SK-N-SH (cell line): ENCODE measurements at regions not wholly inside any gene's neighbourhood (a gene's known extent, or its start where the extent isn't known, plus 50 kb on each side); places are given as distances from the start of the nearest gene placed in this dataset.

Source experiments
- EZH2phosphoT487 ChIP-seq: fragments of 200-600 bp; sonication (generic); IDR thresholded peaks from 2 replicates; pipeline ENCODE4 v1.6.1; 2017; ENCODE audit warnings: low read depth, mixed run types, mild to moderate bottlenecking, antibody characterized with exemption, moderate library complexity, borderline replicate concordance
- POLR2AphosphoS5 ChIP-seq: IDR thresholded peaks from 2 replicates; pipeline ENCODE4 v1.6.1; 2012; ENCODE audit warnings: low read depth, low read length
- TEAD4 ChIP-seq: IDR thresholded peaks from 2 replicates; pipeline ENCODE4 v1.4.0; 2012; ENCODE audit warnings: mild to moderate bottlenecking, borderline replicate concordance; ENCODE audit not compliant: insufficient read depth
- YY1 ChIP-seq: IDR thresholded peaks from 2 replicates; pipeline ENCODE4 v1.4.0; 2012; ENCODE audit warnings: low read depth, mild to moderate bottlenecking
- ZBTB33 ChIP-seq: IDR thresholded peaks from 2 replicates; pipeline ENCODE4 v1.4.0; 2012; ENCODE audit warnings: low read depth, borderline replicate concordance
- TF ChIP-seq, protein P1 (sequence below): fragments of 200-600 bp; sonication (generic); IDR thresholded peaks from 2 replicates; pipeline ENCODE4 v1.6.1; 2017; ENCODE audit warnings: antibody characterized with exemption, mild to moderate bottlenecking, moderate library complexity

GRCh38 chr4:111632641-111633151, 512.6 kb upstream of the FAM241A start:
- TF ChIP-seq TEAD4 (no peak), EZH2phosphoT487 (no peak), YY1 (no peak), ZBTB33 (no peak), POLR2AphosphoS5 (no peak)
- TF ChIP-seq, protein P1, sequence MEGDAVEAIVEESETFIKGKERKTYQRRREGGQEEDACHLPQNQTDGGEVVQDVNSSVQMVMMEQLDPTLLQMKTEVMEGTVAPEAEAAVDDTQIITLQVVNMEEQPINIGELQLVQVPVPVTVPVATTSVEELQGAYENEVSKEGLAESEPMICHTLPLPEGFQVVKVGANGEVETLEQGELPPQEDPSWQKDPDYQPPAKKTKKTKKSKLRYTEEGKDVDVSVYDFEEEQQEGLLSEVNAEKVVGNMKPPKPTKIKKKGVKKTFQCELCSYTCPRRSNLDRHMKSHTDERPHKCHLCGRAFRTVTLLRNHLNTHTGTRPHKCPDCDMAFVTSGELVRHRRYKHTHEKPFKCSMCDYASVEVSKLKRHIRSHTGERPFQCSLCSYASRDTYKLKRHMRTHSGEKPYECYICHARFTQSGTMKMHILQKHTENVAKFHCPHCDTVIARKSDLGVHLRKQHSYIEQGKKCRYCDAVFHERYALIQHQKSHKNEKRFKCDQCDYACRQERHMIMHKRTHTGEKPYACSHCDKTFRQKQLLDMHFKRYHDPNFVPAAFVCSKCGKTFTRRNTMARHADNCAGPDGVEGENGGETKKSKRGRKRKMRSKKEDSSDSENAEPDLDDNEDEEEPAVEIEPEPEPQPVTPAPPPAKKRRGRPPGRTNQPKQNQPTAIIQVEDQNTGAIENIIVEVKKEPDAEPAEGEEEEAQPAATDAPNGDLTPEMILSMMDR, result no peak
